Esophagus mucosa (tissue), 1 donor: ENCODE measurements at regions not wholly inside any gene's neighbourhood (a gene's known extent, or its start where the extent isn't known, plus 50 kb on each side); places are given as distances from the start of the nearest gene placed in this dataset.

Source experiments
- ATAC-seq: fragments of 200-7000 bp; cut with Tn5 transposase; one replicate; pipeline ENCODE4 v1.9.1; 2020
- donor health status: DM: yes; HTN: yes; CAD: no.

- ATAC-seq: no peak
Observed at GRCh38 chr7:135827391-135827790, 78.8 kb upstream of the FAM180A start.

- no peak for ATAC-seq
Observed at GRCh38 chr7:135825406-135825805, 76.8 kb upstream of the FAM180A start.

GRCh38 chr7:135822376-135822775 lies 73.8 kb upstream of the FAM180A start:
- ATAC-seq: no peak

GRCh38 chr7:135817583-135817982 lies 69.0 kb upstream of the FAM180A start:
- no peak for ATAC-seq

- ATAC-seq: no peak
Observed at GRCh38 chr7:135815033-135815432, 66.4 kb upstream of the FAM180A start.

GRCh38 chr7:135812148-135812547 lies 63.5 kb upstream of the FAM180A start:
- no peak for ATAC-seq

- no peak for ATAC-seq
Observed at GRCh38 chr7:135811506-135811905, 62.9 kb upstream of the FAM180A start.

- no peak for ATAC-seq
Observed at GRCh38 chr7:135808206-135808605, 59.6 kb upstream of the FAM180A start.

GRCh38 chr7:135803143-135803542 lies 54.5 kb upstream of the FAM180A start:
- ATAC-seq: peak; percentile 73

- ATAC-seq: peak; percentile 48
Observed at GRCh38 chr7:135802697-135803096, 54.1 kb upstream of the FAM180A start.

GRCh38 chr7:135801877-135802276 lies 53.3 kb upstream of the FAM180A start:
- ATAC-seq: no peak

- ATAC-seq: peak; percentile 67
Observed at GRCh38 chr7:135801045-135801693, 52.6 kb upstream of the FAM180A start.

GRCh38 chr7:135800560-135800959 lies 51.9 kb upstream of the FAM180A start:
- ATAC-seq: no peak

GRCh38 chr7:135799881-135800280 lies 51.3 kb upstream of the FAM180A start:
- no peak for ATAC-seq
